ENCODE measurements at regions not wholly inside any gene's neighbourhood (a gene's known extent, or its start where the extent isn't known, plus 50 kb on each side); places are given as distances from the start of the nearest gene placed in this dataset.
"Not testable (repeated sequence)": the region's sequence is repeated elsewhere in the genome, so short reads cannot be mapped to it uniquely, and the experiment has no call there.

DNA sequence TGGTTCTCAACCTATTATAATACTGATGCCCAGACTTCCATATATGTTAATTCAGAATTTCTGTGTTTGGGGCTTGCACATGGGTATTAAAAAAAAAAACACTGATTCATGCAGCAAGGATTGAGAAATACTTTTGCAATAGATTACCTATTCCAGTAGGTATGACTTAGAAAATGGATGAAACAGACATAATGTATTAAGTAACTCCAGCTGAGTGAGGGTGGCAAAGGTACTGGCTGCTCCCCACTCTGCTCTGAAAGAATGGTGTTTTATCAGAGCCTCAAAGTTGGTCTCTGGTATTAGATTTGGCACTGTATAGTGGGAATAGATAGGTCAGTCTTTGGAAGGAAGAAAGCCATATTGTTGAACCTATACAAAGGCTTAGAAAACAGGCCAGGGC, 234.3 kb upstream of the FOLH1 start:
- no peaks in the 10 kb centered on the region for H3K4me1 Mint-ChIP-seq
- TF ChIP-seq, protein P1, sequence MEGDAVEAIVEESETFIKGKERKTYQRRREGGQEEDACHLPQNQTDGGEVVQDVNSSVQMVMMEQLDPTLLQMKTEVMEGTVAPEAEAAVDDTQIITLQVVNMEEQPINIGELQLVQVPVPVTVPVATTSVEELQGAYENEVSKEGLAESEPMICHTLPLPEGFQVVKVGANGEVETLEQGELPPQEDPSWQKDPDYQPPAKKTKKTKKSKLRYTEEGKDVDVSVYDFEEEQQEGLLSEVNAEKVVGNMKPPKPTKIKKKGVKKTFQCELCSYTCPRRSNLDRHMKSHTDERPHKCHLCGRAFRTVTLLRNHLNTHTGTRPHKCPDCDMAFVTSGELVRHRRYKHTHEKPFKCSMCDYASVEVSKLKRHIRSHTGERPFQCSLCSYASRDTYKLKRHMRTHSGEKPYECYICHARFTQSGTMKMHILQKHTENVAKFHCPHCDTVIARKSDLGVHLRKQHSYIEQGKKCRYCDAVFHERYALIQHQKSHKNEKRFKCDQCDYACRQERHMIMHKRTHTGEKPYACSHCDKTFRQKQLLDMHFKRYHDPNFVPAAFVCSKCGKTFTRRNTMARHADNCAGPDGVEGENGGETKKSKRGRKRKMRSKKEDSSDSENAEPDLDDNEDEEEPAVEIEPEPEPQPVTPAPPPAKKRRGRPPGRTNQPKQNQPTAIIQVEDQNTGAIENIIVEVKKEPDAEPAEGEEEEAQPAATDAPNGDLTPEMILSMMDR (conservative IDR thresholded peaks at IDR 0.05), result no peak

DNA sequence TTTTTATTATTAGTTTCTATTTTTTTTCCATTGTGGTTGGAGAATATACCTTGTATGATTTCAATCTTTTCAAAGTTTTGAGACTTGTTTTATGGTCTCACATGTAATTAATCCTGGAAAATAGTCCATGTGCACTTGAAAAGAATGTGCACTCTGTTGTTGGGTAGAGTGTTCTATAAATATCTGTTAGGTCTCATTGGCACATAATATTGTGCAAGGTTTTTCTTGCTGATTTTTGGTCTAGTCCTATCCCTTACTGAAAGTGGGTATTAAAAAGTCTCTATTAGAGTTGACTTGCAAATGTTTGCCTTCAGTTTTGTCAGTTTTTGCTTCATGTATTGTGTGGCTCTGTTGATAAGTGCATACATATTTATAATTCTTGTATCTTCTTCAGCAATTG, 231.5 kb upstream of the FOLH1 start:
- not testable (repeated sequence) for H3K36me3 Mint-ChIP-seq (ENCODE audit: low read depth); H3K27ac Mint-ChIP-seq (ENCODE audit: unreplicated experiment); H3K4me3 Mint-ChIP-seq; H3K27me3 Mint-ChIP-seq (ENCODE audit: low read depth); DNase-seq (ENCODE audit: low read depth, low spot score); H3K9me3 Mint-ChIP-seq; H3K4me1 Mint-ChIP-seq

More for the DNA sequence above, 234.3 kb upstream of the FOLH1 start:
- no peak overlapping the region for H3K27ac Mint-ChIP-seq (ENCODE audit: unreplicated experiment)
- no peak overlapping the region for H3K4me3 Mint-ChIP-seq
- DNase-seq (ENCODE audit: low read depth, low spot score), result no peak
- H3K9me3 Mint-ChIP-seq, result peaks cover 4% of the 10 kb centered on the region
- H3K27me3 Mint-ChIP-seq (ENCODE audit: low read depth), result no peaks in the 10 kb centered on the region
- no peaks in the 10 kb centered on the region for H3K36me3 Mint-ChIP-seq (ENCODE audit: low read depth)

DNA sequence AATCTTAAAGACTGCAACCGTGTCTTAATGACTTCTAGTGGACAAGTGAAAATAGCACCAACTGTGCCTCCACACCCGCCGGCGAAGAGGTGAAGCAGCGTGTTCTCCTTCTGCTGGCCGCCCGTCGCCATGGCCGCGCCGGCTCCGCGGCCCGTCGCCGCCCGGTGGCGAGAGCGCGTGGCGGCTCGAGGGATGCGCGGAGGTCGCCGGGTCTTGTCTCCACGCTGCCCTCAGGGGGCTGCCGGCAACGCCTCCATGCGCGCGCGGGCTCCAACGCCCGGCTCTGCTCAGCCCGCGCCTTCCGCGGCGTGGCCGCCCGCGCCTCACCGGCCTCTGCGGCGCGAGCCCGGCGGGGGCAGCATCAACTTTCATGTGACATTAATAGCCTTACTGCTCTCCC, 225.9 kb upstream of the FOLH1 start:
- H3K4me1 Mint-ChIP-seq; DNase-seq (ENCODE audit: low read depth, low spot score); H3K4me3 Mint-ChIP-seq; H3K9me3 Mint-ChIP-seq; H3K27me3 Mint-ChIP-seq (ENCODE audit: low read depth); H3K27ac Mint-ChIP-seq (ENCODE audit: unreplicated experiment); H3K36me3 Mint-ChIP-seq (ENCODE audit: low read depth): not testable (repeated sequence)

DNA sequence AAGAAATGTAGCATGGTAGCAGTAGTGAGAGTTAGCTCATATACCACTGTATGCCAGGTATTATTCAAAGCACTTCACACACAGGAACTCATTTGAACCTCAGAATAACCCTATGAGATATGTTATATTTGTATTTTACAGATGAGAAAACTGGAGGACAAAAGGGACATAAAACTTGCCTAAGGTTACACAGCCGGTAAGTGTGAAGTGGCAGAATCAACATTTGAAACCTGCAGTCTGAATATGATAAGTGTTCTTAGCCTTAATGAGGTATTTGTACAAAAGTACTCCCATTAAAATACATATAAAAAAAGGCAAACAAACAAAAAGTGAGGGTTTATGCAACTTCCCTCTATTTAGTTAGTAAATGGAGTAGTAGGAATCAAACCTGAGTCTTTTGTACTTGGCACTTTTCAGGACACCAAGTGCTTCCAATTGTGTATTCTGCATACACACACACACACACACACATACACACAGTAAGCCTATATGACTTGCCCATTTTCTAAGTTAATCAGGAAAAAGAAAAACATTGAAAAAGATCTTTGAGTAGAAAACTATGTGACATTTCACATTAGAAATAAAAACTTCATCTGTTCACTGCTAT, 223.9 kb upstream of the FOLH1 start:
- no peaks in the 10 kb centered on the region for H3K4me1 Mint-ChIP-seq
- no peak overlapping the region for H3K27ac Mint-ChIP-seq (ENCODE audit: unreplicated experiment)
- H3K27me3 Mint-ChIP-seq (ENCODE audit: low read depth), result no peaks in the 10 kb centered on the region
- no peaks in the 10 kb centered on the region for H3K36me3 Mint-ChIP-seq (ENCODE audit: low read depth)
- H3K4me3 Mint-ChIP-seq, result no peak overlapping the region
- TF ChIP-seq, protein P1 (conservative IDR thresholded peaks at IDR 0.05), result no peak
- no peak for DNase-seq (ENCODE audit: low read depth, low spot score)
- peaks cover 2% of the 10 kb centered on the region for H3K9me3 Mint-ChIP-seq

DNA sequence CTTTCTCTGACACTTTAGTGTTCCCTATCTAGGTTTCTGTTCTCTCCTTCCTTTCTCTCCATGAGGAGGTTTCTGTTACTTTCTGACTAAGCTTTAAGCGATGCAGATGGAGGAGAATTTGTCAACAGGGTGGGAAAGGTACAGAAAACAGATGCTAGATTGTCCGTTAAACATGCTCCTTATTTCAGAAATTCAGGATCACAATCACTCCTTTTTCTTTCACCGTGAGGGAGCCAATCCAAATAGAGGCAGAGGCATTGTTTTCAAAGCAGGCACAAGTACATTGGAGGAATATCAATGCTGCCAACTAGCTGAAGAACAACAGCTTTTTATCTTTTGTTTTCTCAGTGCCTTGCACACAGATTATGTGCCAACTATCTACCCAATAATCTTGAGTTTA, 215.7 kb upstream of the FOLH1 start:
- peaks cover 2% of the 10 kb centered on the region for H3K9me3 Mint-ChIP-seq

DNA sequence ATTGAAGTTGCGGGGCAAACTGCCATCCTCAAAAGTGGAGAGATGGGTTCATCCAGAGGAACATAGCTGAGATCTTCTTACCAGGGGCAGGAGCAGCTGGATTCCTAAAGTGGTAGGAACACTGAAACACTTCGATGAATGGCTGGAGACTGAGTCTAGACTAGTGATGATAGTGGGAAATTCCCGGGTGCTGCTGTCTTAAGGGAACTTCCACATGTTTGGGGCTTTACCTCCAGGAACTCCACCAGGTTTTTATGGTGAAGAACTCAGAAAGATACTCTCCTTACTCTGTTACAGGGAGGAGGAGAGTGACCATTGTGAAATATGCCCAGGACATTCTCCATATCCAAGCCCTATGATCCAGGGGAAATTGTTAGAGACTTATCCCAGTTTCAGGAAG, 210.5 kb upstream of the FOLH1 start:
- H3K9me3 Mint-ChIP-seq; H3K27me3 Mint-ChIP-seq (ENCODE audit: low read depth); H3K27ac Mint-ChIP-seq (ENCODE audit: unreplicated experiment); H3K4me1 Mint-ChIP-seq; DNase-seq (ENCODE audit: low read depth, low spot score); H3K4me3 Mint-ChIP-seq; H3K36me3 Mint-ChIP-seq (ENCODE audit: low read depth): not testable (repeated sequence)

More for the DNA sequence above, 215.7 kb upstream of the FOLH1 start:
- no peak for DNase-seq (ENCODE audit: low read depth, low spot score)
- Mint-ChIP-seq H3K36me3 (ENCODE audit: low read depth) (no peaks in the 10 kb centered on the region), H3K27me3 (ENCODE audit: low read depth) (no peaks in the 10 kb centered on the region), H3K27ac (ENCODE audit: unreplicated experiment) (no peak overlapping the region), H3K4me1 (peaks cover 7% of the 10 kb centered on the region), H3K4me3 (no peak overlapping the region)
- TF ChIP-seq, protein P1 (conservative IDR thresholded peaks at IDR 0.05), result no peak

DNA sequence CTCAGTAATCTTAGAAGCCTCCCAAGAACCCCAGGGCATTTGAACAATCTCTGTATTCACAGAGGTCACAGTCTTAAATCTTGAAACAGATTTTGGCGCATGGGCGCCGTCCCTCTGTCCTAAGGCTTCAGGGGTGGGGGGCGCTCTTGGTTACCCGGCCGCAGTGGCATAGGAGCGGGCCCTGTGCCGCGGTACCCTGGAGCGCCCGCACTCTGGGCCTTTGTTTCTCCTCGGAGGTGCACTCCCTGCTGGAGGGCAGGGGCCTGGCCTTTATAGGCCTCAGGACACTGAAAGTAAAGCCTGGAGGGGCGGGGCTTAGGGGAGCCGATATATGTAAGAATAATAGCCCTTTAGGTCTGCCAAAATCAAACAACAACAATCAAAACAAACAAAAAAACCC, 197.3 kb upstream of the FOLH1 start:
- Mint-ChIP-seq H3K4me1 (no peaks in the 10 kb centered on the region), H3K4me3 (no peak overlapping the region), H3K9me3 (no peaks in the 10 kb centered on the region), H3K27me3 (ENCODE audit: low read depth) (peaks cover 5% of the 10 kb centered on the region), H3K36me3 (ENCODE audit: low read depth) (no peaks in the 10 kb centered on the region), H3K27ac (ENCODE audit: unreplicated experiment) (no peak overlapping the region)
- TF ChIP-seq, protein P1 (conservative IDR thresholded peaks at IDR 0.05), result no peak
- DNase-seq (ENCODE audit: low read depth, low spot score), result no peak

DNA sequence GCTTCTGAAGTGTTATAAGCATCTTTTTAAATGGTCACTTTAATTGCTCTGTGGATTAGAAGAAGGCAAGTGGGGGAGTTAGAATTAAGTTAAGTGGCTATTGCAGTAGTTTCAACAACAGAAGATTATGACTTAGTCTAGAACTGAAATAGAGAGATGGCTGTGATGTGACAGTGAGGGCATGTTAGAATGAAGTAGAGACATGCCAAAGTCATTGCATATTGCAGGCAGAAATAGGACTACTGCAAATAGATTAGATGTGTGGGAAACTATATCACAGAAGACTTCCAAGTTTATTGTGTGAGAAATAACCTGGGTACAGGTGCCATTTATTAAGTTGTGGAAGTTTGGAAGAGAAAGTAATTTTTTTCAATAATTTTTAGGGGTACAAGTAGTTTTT, 187.4 kb upstream of the FOLH1 start:
- H3K27me3 Mint-ChIP-seq (ENCODE audit: low read depth); H3K9me3 Mint-ChIP-seq; H3K4me1 Mint-ChIP-seq; H3K4me3 Mint-ChIP-seq; H3K27ac Mint-ChIP-seq (ENCODE audit: unreplicated experiment); DNase-seq (ENCODE audit: low read depth, low spot score); H3K36me3 Mint-ChIP-seq (ENCODE audit: low read depth): not testable (repeated sequence)

DNA sequence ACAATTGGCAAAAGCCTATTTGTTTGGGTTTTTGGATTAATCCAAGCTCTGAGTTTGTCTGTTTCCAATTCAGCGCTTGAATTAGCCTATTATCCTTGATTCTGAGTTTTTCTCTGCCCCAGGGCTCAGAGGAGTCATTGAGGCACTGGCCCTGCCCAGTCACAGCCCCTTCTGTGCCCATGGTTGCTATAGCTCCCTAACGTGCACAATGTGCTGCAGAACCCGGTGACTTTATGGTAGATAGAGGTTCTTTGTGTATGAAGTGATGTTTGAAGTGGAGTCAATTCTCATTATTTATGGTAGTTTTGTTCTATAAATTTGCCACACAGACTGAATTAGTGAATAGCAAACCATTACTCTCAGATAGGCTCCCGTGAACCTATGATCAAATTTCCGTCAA, 182.0 kb upstream of the FOLH1 start:
- H3K27ac Mint-ChIP-seq (ENCODE audit: unreplicated experiment); DNase-seq (ENCODE audit: low read depth, low spot score); H3K9me3 Mint-ChIP-seq; H3K36me3 Mint-ChIP-seq (ENCODE audit: low read depth); H3K27me3 Mint-ChIP-seq (ENCODE audit: low read depth): not testable (repeated sequence)
- peak overlapping the region; percentile 18 for H3K4me3 Mint-ChIP-seq
- H3K4me1 Mint-ChIP-seq, result peaks cover 20% of the 10 kb centered on the region

DNA sequence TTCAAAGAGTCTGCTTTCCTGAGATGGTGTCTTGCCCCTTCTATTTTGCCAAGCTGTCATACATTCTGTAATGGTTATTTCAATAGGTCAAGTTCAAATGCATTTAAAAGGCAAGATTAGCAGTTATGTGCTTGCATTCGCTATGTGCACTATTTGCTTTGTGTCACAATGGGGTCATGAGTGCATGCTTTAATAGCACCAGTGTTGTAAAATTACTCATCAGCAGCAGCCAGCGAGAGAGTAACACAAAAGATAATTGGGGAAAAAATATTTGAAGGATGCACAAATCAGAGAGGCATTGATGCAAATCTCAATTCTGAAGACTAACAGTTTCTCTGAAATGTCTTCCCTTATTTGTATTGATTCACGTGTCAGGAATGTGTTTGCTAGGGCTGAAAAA, 180.7 kb upstream of the FOLH1 start:
- H3K27ac Mint-ChIP-seq (ENCODE audit: unreplicated experiment); H3K27me3 Mint-ChIP-seq (ENCODE audit: low read depth); H3K9me3 Mint-ChIP-seq; H3K36me3 Mint-ChIP-seq (ENCODE audit: low read depth); DNase-seq (ENCODE audit: low read depth, low spot score); H3K4me3 Mint-ChIP-seq: not testable (repeated sequence)
- peaks cover 30% of the 10 kb centered on the region for H3K4me1 Mint-ChIP-seq

Data from neural crest cell (in vitro differentiated cells).